NCI-H82 treated with DMSO at 0.1 percent for 48 hours (cell line): ENCODE measurements at regions not wholly inside any gene's neighbourhood (a gene's known extent, or its start where the extent isn't known, plus 50 kb on each side); places are given as distances from the start of the nearest gene placed in this dataset.

Experiments
- DNase-seq: peaks from one replicate; lab custom pipeline; 2025; ENCODE audit not compliant: unreplicated experiment; lab: John Stamatoyannopoulos, UW

DNA sequence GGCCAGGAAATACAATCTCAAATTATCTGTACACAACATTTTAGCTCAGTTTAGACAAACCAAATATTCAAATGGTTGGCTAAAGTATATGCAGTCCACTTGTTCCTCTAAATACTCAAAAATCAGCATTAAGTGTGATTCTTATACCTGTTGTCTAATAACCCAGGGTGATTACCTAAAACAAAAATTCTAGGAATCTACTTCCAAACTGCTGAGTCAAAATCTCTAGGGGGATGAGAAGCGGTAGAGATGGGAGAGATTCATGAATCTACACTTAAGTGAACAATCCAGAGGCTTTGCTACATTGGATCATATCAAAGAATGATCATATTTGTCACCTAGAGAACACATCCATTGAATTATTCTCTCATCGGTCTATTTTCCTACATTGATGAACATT lies 420.9 kb upstream of the PKDCC start:
- no peak for DNase-seq

GRCh38 chr2:41634686-41635085 lies 413.1 kb upstream of the PKDCC start:
- DNase-seq = no peak

DNA sequence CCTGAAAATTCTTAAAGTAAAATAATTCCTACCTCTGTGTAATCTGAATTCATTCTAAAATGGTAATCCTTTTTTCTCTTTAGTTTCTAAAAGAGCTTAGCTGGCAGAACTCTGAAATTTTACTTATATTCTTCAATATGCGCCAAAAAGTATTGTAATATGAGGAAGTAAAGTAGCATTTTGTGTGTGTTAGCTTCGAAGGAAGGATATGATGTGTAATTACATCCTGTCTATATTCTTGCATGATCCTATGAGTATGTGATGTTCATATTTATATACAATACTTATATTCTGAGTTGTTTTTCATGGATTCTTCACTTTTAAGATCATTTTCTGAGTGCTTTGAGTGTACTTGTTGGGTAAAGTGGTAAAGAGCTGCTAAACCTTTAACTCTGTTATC lies 402.9 kb upstream of the PKDCC start:
- no peak for DNase-seq

GRCh38 chr2:41647468-41648050 lies 400.3 kb upstream of the PKDCC start:
- DNase-seq = no peak

GRCh38 chr2:41657226-41657625 lies 390.6 kb upstream of the PKDCC start:
- no peak for DNase-seq

DNA sequence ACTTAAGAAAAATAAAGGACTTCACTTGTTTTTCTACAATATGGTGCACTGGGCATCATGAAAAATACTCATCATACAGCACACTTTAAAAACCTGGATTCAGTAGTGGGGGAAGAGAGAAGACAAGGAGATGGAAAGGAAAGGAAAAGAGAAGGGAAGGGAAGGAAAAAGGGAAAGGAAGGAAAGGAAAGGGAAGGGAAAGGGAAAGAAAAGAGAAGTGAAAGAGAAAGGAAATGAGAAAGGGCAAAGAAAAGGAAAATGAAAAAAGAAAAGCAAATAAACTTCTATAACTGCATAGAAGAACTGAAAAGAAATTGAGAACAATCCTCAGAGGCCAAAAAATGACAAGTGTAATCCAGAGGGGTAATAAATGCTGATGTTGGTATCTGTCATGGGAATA lies 388.1 kb upstream of the PKDCC start:
- no peak for DNase-seq

DNA sequence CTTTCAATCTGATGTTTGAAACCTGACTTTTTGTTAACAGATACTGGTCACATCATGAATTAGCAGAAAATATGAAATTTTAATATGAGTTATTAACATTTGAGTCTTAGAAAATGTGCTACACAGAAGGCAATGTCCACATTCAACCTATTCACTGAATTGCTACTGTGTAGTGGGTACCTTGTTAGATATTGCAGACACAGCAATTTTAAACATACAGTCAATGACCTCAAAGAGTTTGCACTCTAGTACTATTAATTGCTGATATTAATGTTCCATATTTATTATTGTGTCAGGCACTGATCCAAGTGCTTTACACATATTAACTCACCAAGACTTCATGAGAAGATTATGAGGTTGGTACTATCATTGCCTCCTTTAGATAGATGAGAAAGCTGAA lies 385.4 kb upstream of the PKDCC start:
- DNase-seq = no peak

- DNase-seq = peak; percentile 47
These were observed 384.8 kb upstream of the PKDCC start for GRCh38 chr2:41663056-41663455.

- DNase-seq = no peak
These were observed 379.3 kb upstream of the PKDCC start for GRCh38 chr2:41668529-41668928.

DNA sequence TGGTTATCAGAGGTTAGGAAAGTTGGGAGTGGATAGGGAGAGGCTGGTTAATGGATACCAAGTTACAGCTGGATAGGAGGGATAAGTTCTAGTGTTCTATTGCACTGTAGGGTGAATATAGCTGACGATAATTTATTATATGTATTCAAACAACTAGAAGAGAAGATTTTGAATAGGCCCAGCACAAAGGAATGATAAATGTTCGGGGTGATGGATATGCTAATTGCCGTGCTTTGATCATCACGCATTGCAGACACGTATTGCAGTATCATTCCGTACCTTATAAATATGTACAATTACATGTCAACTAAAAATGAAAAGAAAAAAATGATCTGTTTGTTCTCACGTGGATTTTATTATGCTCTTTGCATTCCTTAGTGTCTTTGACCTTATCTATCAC lies 369.2 kb upstream of the PKDCC start:
- no peak for DNase-seq

- peak; percentile 26 for DNase-seq
These were observed 361.7 kb upstream of the PKDCC start for GRCh38 chr2:41686156-41686555.

- DNase-seq = no peak
These were observed 356.3 kb upstream of the PKDCC start for GRCh38 chr2:41691561-41691960.

- no peak for DNase-seq
These were observed 353.2 kb upstream of the PKDCC start for GRCh38 chr2:41694536-41695049.

DNA sequence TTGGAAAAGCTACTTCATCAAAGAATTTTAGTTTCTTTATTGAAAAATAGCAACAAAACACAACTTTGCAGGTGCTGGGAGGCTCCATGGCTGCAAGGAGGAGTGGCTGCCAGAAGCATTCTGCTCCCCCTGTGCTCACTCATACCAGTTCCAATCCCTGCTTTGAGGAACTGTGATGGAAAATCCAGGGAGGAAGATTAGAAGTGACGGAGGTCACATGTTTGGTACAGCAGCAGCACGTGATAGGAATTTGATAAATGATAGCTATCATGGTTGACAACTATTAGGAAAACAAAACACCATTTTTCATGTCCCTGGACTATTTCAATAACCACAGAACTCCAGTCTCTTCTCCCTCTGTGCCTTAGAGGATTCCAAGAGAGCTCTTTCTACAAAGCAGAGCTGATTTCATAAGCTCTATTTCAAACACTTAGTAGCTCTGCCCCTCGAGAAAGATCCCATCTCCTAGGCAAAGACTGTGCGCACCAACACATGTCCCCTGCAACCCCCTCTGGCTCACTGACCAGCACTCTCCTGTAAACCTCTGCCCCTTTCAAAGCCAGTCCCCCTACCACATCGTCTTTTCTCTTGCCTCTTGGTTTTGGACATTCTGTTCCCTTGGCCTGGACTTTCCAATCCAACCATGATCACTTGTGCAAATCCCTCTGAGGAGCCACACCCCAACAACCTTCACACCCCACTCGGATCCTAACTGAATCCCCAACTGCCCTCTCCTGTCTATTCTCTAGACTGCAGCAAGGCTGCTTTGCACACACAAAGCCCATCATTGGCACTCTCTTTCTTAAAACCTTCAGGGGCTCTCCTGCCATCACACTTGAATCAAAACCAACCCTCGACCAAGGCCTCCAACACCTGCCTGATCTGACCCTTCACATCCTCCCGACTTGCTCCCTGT lies 352.4 kb upstream of the PKDCC start:
- no peak for DNase-seq

GRCh38 chr2:41697389-41697788 lies 350.4 kb upstream of the PKDCC start:
- DNase-seq = no peak

DNA sequence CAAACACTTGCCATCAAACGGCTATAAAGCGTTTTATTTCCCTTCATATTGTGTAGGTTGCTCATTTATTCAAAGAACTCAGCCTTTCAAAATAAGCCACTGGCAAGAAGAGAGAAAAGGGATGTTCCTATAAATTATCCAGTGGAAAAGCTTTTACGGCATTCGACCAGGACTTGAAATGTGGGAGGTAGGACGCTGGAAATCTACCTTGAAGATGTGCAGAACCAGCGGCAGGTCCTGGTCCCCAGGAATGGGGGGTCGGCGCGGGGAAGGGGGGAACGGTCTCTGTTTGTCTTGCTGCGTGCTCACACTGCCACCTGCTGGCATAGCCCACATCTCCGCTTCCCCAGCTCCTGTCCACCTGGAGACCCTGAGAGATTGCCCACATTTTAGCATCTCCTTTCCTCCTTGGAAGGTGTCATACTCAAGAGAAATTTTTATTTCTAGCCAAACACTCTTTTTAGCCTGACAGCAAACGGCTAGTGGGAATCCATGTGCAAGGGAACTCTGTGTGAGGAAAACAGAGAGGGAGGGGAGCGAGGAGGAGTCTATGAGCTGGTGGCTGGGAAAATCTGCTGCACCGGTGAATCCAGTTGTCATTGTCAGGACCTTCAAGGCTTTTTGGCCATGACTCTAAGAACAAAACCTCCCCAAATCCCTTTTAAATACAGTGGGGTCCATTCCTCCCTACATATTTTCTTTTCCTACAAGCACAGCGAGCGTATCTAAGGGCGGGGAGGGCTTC lies 349.0 kb upstream of the PKDCC start:
- peak; percentile 28 for DNase-seq

- DNase-seq = no peak
These were observed 346.6 kb upstream of the PKDCC start for GRCh38 chr2:41701231-41701630.

DNA sequence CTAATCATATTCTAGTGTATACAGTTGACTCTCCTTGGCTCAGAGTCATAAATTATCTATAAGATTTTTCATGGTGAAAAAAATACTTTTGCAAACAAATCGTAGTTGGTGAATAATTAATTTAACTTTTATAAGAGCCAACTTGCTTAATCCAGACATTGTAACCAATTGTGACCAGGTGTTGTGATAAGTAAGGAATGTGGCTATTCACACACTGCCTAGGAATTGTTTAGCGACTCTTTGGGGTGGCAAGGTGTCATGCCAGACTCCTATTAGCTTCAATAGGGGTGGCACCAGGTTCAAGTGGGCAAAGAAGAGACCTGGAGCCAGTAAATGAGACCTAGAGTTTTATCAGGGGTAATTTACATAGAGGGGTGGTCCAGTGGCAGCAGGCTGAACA lies 344.7 kb upstream of the PKDCC start:
- no peak for DNase-seq

GRCh38 chr2:41705634-41706033 lies 342.2 kb upstream of the PKDCC start:
- DNase-seq = no peak

- no peak for DNase-seq
These were observed 341.5 kb upstream of the PKDCC start for GRCh38 chr2:41706286-41706685.

DNA sequence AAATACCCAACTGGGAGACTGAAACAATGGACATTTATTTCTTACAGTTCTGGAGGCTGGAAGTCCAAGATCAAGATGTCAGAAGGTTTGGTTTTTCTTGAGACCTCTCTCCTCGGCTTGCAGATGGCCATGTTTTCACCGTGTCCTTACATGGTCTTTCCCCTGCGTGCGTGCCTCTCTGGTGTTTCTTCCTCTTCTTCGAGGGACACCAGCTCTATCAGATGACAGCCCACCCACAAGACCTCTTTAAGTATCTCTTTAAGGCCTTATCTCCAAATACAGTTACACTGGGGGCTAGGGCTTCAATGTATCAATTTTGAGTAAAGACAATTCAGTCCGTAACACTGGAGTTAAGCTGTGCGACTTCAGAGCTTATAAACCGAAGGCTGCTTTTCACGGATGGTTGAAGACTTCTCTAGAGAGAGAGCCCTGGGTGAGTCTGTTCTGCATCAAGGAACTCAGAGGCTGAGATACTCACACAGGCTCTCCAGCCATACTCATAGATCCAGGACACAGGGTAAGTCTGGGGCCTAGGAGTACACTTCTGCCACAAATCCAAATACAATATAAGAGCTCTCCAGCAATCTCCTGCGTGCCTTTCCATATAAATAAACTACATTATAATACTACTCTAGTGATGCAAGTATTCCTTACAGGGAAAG lies 339.9 kb upstream of the PKDCC start:
- no peak for DNase-seq
